Astrocyte (in vitro differentiated cells and primary cell): ENCODE measurements at regions not wholly inside any gene's neighbourhood (a gene's known extent, or its start where the extent isn't known, plus 50 kb on each side); places are given as distances from the start of the nearest gene placed in this dataset.

Source experiments
- CTCF ChIP-seq: IDR thresholded peaks from 2 replicates; pipeline ENCODE4 v1.5.1; 2011; ENCODE audit warnings: low read depth, mild to moderate bottlenecking, inconsistent platforms, low read length, moderate library complexity; ENCODE audit not compliant: insufficient read depth
- EZH2 ChIP-seq: IDR thresholded peaks from 2 replicates; pipeline ENCODE4 v1.6.1; 2012; ENCODE audit warnings: mild to moderate bottlenecking, low read length, inconsistent platforms; ENCODE audit not compliant: insufficient read depth

DNA sequence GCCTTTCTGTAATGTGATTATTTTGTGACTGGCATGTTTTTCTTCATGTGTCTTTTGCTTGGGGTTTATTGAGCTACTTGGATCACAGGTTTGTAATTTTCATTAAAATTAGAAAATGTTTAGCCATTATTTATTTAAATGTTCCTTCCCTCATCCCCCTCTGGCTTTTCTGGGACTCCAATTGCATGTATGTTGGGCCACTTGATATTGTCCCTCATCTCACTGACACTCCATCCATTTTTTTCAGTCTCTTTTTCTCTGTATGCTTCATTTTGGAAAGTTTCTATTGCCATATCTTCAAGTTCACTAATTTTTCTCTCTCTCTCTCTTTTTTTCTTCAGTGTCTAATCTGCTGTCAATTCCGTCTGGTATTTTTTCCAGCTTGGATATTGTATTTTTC, 390.1 kb downstream of the PRDM2 start:
- TF ChIP-seq CTCF (no peak), EZH2 (no peak)
